ENCODE measurements at regions not wholly inside any gene's neighbourhood (a gene's known extent, or its start where the extent isn't known, plus 50 kb on each side); places are given as distances from the start of the nearest gene placed in this dataset.
A peak's percentile ranks its signal among the peaks of the same experiment; 100 is the strongest.

- DNase-seq (ENCODE audit: low spot score) = no peak
Observed at GRCh38 chr4:152235718-152236117, 300.2 kb downstream of the FBXW7 start.

DNA sequence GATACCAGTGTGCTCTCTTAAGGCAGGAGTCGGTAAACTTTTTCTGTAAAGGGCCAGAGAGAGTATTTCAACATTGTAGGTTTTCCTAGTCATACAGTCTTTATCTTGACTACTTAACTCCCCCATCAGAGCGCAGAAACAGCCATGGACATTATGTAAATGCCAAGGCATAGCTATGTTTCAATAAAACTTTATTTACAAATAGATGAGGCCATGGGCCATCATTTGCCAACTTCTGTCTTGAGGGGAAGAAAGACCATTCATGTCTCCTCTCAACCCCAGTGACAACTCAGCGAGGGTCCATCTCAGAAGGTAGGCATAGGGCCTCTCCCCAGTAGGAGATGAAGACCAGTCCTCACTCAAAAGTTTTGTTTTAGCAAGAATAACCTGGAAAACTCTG, 301.3 kb downstream of the FBXW7 start:
- DNase-seq (ENCODE audit: low spot score) = no peak

DNA sequence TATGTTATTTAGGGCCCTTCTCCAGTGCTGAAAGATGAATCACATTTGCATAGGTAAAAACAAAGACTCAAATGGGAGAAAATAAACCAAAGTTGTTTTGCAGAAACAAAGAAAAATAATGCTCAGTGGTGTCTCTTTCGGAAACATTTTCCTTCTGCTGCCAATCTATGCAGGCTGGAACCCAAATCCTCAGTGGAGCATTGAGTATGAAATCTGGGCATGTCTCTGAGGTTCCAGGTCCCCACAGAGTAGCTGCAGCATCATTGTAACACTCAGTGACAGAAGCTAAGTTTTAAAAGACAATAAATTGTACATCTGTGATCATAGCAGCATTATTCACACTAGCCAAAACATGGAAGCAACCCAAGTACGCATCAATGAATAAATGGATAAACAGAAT, 303.6 kb downstream of the FBXW7 start:
- DNase-seq (ENCODE audit: low spot score) = no peak

- no peak for DNase-seq (ENCODE audit: low spot score)
Observed at GRCh38 chr4:152229782-152230289, 306.1 kb downstream of the FBXW7 start.

DNA sequence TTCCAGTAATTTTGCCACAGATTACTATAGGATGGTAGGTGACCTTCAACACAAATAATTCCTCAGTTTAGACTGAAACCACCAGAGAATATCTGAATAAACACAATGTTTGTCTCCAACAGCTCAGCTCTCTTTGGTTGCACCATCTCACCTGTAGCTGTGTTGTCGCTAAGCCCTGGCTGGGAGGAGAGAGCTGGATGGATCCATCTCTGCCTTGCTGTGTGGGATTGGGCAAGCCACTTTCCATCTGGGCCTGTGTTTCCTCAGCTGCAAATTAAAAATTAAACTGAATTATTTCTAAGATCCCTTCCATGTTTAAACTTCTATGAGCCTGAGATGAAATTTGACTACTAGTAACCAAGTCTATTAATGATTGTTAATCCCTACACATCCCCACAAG, 310.2 kb downstream of the FBXW7 start:
- DNase-seq (ENCODE audit: low spot score) = no peak

DNA sequence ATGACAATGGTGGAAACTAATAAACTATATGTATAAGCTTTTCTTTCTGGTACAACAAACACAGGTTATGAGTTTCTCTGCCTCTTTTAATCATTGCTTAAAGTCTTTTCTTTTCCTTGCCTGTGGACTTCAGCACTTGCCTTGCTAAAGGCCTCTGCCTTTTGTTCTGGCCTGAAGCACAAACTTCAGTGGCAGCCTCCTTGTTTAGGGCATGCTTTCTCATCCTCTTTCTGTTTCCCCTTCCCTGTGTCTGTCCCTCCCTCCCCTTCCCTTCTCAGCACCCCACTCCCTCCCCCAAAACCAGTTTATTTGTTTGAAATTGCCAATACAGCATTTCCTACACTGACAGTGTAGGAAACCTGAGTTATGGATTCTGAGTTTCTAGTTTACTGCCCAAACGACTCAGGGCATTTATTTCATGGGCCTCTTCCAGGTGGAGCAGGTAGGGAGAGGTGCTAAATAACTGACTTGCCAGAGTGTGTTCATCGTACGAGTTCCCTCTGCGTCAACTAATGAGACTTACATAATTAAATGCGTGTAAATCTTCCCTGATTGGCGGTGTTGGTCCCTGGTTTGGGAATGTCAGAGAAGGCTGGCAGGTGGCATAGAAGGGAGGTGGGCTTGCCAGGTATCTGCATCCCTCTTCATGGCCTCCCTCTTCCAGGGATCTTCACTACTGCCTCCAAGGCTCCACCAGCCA, 311.0 kb downstream of the FBXW7 start:
- DNase-seq (ENCODE audit: low spot score) = no peak

DNA sequence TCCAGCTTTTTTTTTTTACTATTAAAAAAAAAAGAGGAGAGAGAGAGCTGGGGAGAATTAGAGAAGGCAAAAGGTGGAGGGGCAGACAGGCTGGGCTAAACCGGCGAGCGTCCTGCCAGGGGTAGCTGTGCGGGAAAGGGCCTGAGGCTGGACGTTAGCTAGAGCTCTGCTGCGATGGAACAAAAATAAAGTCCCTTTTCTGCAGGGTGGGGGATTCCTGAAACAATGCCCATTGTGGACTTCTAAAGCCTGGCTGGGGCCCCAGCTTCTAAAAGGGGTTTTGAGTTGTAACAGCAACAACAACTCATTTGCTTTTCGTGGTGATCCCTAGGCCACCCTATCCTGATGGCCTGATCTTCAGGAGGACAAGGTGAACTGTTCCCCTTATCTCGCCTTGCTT, 311.7 kb downstream of the FBXW7 start:
- no peak for DNase-seq (ENCODE audit: low spot score)

GRCh38 chr4:152223600-152223999, 312.3 kb downstream of the FBXW7 start:
- no peak for DNase-seq (ENCODE audit: low spot score)

GRCh38 chr4:152221816-152222516, 313.9 kb downstream of the FBXW7 start:
- peak; percentile 5 for DNase-seq (ENCODE audit: low spot score)

- DNase-seq (ENCODE audit: low spot score) = no peak
Observed at GRCh38 chr4:152220201-152220666, 315.7 kb downstream of the FBXW7 start.

DNA sequence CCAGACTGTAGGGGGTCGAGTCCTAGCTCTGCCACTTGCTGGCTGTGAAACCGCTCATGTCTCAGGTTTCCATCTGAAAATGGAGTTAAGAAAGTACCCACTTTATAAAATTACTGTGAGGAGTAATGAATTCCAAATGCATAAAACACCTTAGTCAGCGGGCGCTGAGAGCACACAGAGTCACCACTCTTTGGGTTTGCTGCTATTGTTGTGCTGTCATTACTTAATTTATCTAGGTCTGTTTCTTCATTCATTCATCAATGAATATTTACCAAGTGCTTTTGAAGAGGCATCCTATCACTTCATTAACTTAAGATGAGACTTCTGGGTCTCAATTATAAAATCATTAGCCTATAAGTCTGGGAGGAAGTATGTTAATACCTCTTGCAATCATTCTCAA, 317.3 kb downstream of the FBXW7 start:
- no peak for DNase-seq (ENCODE audit: low spot score)

DNA sequence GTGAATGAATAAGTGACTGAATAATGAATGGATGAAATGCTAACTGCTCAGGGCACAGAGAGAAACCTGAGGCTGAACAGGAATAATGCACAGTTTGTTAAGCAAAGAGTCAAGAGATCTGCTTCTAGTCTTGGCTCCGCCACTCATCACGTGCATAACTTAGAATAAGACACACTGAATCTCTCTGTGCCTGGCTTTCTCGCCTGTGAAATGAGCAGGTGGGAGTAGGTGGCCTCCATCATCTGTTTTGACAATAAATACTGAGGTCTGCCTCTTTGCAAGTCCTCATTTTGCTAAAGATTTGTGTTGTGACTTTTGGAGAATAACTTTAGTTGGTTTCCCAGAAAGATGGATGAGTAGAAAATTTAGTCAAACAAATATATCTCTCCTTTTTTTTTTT, 318.0 kb downstream of the FBXW7 start:
- no peak for DNase-seq (ENCODE audit: low spot score)

- DNase-seq (ENCODE audit: low spot score) = no peak
Observed at GRCh38 chr4:152211936-152212653, 323.8 kb downstream of the FBXW7 start.

DNA sequence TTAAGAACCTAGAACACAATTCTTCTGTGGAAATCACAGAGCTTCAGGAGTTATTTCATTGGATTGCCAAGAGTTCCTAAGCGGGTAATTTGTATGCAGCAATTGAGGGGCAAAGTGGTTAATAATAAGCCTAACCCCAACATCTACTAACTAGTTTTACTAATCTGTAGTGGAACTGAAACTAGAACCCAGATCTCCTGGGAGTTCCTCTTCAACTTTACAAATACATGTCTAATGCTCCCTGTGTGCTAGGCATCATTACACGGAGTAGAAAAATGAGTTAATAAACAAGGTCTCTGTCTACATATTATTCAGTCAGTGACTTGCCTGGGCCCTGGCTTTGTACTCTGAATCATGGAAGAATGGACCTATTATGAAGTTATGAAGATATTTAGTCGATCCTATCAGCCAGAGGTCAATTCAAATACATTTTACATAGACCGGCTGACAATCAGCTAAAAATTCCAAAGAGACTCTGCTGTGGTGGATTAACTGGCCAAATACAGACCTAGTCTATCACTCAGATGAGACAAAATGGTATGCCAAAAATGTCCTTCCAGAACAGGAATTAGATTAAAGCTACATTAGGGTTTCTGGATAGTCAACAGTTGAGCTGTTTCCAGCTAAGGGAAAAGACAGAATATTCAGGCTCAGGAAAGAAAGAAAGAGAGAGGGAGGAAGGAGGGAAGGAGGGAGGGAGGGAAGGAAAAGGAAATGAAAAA, 326.0 kb downstream of the FBXW7 start:
- no peak for DNase-seq (ENCODE audit: low spot score)

GRCh38 chr4:152207378-152207720, 328.5 kb downstream of the FBXW7 start:
- no peak for DNase-seq (ENCODE audit: low spot score)

DNA sequence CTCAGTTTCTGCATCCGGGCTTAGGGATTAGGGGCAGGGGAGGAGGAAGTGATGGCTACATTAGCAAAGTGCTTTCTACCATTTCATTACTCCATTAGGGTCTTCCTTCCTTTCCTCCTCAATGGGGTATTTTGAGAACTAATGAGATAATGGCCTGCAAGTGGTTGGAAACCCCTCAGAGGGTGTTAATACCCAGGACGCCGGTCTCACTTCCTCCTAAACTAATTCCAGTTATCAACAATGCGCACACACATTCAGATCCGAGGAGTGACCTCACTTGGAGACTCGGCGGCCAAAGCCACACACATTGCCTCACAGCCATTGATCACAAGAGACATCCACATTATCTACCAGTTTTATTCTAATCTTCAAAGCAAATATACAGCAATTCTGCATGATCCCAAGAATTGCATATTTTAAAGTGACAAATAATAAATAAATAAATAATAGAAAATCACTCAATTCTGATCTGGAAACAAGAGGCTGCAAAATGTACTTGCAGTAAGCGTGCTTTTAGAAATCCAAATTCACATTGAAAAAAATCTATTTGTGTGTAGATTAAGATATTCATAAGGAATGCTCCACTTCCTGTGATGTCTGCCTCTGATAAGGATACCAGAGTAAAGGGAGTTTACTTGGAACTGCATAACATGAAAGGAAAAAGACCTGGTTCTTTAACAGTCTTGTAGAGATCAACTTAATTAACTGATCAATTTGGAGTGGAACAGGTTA, 329.1 kb downstream of the FBXW7 start:
- DNase-seq (ENCODE audit: low spot score) = no peak

GRCh38 chr4:152206185-152206584, 329.7 kb downstream of the FBXW7 start:
- no peak for DNase-seq (ENCODE audit: low spot score)

- no peak for DNase-seq (ENCODE audit: low spot score)
Observed at GRCh38 chr4:152202415-152202814, 333.5 kb downstream of the FBXW7 start.

DNA sequence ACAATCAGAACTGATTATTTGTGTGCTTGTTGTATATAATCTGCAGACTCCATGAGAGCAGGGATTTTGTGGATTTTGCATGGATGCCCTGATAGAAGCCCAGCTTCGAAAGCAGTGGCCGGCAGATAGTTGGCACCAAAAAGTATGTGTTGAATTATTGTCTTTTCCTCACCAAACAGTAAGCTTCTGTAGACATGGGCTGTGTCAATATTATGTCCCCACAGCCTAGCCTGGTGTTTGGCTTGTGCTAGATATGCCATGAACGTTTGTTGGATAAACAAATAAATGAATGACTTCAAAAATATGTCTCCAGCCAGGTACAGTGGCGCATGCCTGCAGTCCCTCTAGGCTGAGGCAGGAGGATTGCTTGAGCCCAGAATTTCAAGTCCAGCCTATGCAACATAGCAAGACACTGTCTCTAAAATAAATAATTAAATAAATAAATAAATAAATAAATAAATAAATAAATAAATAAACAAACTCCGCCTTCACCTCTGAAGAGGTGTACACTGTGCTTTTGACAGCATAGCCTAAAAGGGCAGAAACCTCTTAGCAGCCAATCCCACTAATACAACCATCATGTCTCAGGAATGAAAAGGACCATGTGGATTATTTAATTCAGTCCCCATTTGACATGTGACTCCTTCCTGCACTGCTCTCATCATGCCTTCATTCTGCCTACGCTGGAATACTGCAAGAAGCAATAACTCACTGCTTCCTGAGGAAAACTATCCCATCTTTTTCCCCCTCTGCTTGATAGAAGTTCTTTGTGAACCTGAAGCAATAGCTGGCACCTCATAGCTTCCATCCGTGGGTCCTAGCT, 335.2 kb downstream of the FBXW7 start:
- no peak for DNase-seq (ENCODE audit: low spot score)

GRCh38 chr4:152197211-152197610, 338.7 kb downstream of the FBXW7 start:
- DNase-seq (ENCODE audit: low spot score) = no peak

- no peak for DNase-seq (ENCODE audit: low spot score)
Observed at GRCh38 chr4:152195888-152196287, 340.0 kb downstream of the FBXW7 start.
